Activated T-cell treated with anti-CD3 and anti-CD28 coated beads, Interleukin-2, amount 50 U/mL, for 48 hours (primary cell): ENCODE measurements at regions not wholly inside any gene's neighbourhood (a gene's known extent, or its start where the extent isn't known, plus 50 kb on each side); places are given as distances from the start of the nearest gene placed in this dataset.

Source experiments
- DNase-seq, 2 experiments: peaks; one replicate each; pipeline ENCODE4 v3.0.0-alpha.2; 2020

DNA sequence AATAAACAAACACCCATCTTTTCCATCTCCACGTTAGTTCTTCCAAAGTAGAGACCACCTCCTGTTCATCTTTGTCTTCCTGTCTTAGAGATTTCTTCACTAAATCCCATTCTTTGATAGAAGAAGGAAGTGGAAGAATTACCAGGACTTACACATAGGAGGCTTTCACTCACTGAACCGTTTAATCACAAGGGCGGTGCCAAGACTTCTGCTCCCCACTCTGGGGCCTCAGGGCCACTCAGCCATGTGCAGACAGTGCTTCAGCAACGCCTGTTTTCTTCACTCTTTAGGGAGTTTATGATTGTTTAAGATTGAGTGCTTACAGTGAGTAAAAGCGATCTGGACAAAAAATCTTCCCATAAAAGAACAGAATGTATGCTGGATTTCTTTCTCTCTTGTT lies 63.9 kb upstream of the SORCS3 start:
- no peak for DNase-seq

DNA sequence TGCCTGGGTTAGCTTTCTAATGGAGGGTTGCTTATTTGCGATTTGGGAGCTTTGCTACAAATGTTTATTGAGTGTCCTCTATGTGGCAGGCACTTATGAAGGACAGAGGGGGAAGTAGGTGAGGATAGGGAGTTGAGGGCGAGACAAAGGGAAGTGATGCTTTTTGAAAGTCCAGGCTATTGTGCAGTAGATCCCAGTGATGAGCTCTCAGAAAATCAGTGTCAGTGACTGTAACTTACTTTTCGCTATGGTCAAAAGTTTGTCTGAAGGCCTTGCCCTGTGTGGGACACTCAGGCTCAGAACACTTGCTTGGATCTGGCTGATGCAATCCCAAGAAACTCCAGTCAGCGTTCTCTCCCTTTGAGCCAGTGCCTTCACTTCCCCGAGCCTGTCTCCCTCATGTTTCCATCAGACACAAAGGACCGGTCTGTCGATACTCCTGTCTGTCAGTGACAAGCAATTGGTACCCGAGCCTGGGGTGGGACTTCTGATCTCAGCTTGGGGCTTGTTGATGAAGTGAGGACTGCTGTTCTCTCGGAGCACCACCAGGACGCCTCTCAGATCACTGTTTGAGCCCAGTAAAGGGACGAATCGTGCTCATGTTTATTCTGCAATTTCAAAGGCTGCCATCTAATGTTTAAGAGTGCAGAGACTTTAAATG lies 63.1 kb upstream of the SORCS3 start:
- no peak for DNase-seq

DNA sequence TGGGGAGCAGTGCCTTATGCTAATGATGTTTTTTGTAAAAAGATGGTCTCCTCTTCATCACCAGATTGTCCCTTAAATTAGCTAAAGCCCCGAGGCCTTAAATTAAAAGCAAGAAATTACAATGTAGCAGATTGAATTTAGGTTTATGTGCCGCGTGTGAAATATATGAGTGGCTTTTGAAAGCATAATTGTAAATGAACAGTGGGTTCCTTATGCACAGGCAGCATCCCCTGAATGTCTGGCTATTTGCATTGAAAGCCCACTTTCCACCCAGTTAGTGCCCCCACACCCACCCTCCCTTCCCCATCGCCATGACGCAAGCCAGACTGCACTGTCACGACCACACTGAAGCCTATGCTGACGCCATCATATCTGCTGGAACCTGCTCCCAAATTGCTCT lies 62.4 kb upstream of the SORCS3 start:
- DNase-seq, result no peak

DNA sequence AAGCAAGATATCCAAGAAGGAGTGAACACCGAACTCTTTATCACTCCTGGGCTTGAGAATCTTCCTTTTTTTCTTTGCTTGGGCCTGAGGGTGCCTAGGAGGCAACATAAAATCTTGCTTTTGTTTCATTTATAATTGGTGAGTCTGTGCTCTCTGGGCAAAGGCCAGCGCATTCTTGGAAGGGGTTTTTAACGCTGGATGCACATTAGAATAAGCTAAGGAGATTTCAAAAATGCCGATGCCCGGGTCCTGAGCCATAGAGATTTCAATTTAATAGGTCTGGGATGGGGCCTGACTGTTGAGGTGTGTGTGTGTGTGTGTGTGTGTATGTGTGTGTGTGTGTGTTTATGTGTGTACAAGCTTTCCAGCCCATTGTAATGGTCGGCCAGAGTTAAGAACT lies 62.0 kb upstream of the SORCS3 start:
- no peak for DNase-seq

DNA sequence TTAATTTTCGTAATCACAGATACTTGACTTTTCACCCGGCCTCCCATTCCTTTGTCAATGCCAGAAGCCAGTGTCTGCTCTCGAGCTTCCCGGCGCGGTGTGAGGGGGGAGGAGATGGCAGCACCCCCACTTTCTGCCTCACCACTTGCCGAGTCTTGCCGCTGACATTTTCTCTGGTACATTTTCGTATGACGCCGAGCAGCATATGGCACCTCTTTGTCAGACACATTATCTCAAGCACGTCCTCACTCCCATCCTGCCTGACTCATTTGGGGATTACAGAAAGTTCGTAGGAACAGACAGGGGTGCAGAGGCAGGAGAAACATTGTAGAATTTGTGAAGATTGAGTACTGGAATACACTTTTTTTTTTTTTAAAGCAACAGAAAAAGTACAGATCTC lies 60.8 kb upstream of the SORCS3 start:
- no peak for DNase-seq

DNA sequence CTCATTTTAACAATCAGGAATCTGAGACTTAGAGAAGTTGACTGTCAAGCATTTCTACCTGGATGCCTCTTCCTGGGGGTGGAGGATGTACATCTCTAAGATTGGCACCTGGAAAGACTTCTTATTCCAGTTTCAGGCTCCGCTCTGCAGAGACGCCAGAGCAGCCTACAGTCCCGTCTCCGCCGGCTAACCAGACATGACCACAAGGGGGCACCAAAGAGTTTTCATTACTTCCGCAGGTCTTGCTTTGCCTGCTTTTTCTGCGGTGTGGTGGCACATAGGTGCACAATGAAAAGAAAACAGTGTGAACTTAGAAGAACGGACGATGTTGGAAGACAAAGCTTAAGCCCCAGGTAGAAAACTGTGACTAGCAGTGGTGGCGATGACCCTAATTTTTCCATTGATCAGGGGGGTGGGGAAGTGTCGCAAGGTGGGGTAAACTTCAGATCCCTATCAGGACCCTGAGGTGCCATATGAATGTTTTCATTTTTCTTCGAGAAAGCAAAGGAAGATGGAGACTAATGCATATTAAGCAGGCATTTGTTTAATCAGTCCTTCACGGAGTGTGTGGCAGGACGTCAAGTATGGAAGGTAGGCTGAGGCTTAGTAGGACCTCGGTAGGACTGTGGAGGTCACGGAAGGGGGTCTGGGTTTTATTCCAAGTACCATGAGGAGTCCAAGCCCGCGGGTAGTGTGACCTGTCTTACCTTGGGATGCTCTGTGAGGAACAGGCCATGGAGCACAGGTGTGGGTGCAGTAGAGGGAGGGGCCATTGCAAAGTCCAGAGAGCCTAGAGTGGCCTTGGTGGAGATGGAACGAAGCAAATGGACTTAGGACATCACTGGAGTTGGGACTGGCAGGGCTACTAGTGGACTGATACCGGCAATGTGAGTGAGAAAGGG lies 60.1 kb upstream of the SORCS3 start:
- DNase-seq, result peak; percentile 76 to 79

DNA sequence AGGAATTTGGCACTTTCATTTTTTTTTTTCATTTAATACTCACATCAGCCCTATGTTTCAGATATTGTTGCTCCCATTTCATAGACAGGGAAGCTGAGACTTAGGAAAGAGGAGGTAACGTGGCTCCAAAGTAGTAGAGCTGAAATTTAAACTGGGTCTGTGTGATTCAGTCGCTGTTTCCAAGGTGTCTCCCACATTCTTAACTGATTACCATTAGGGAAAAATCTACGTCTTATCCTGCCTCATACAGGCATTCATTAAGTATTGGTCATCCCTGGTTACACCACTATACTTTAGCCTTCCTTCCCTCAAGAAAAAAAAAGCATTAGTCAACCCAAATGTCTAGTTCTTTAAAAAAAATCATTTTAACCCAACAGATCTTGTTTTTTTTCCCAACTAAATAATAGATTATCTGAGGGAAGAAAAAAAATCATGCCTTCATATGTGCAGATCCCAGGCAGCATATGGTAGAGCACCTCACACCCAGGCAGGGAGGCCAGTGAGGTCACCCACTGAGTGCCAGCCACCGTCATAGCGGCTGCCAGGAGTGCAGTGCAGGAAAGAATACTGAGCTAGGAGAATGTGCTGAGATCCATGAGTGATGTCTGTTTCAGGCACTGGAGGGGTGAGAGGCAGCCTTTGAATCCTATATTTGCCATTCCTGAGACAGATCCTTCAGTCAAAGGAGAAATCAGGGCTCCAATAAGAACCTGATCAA lies 59.0 kb upstream of the SORCS3 start:
- no peak for DNase-seq

DNA sequence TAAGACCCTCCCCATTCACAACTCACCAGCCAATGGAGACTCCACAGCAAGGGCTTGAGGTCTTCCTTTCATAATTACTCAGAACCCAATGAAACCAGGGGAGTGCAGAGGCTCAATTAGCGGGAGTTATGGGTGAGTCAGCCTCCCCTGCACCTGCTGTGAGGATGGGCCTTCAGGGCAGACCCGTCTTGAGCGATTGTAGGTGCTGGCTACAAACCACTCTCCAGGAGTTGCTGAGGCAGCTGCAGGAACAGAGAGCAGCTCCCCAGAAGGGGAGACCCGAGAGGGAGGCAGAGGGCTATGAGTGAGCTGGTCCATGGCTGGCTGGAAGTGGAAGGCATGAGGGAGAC lies 58.5 kb upstream of the SORCS3 start:
- no peak for DNase-seq

DNA sequence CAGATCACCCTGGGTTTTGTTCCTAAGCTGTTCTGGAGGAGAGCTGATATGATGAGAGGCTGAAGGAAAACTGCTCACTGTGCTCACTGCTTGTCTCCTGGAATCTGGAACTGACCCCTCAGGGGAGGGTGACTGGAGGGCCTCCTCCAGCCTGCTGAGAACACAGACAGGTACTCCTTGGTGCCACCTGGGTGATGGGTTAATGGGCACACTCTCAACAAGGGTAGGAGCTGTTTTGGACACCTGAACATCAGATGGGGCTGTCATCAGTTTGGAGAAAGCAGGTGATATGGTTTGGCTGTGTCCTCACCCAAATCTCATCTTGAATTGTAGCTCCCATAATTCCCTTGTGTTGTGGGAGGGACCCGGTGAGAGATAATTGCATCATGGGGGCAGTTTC lies 58.1 kb upstream of the SORCS3 start:
- DNase-seq, result no peak

DNA sequence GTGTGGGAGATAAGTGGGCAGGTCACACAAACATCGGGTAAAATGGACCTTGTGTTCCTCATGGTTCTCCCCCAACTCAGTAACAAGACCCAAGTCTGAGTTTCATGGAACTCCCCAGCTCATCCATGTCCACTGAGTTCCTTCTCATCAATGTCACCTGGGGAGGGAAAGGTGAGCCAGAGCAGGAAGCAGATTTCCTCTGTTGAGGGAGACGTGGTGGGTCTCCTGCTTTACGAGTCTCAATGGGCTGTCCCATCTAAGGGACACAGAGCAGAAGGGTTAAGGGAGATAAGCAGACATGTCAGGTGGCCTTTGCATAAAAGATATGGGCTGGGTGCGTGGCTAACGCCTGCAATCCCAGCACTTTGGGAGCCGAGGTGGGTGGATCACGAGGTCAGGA lies 56.5 kb upstream of the SORCS3 start:
- DNase-seq, result no peak

DNA sequence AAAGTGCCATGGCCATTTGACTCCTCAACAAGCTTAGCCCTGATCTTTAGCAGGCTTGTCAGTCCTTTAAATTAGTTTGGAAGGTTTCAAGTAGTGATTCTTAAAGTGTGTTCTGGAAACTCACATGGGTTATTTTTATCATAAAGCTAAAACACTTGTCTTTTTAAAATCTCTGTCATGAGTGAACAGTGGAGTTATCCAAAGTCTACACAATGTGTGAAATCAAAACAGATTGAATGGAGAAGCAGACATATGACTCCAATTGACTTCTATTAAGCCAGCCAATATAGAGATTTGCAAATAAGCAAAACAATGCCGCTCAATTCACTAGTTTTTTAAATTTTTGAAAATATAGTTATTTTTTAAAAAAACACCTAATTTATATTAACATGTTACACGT lies 53.3 kb upstream of the SORCS3 start:
- no peak for DNase-seq

DNA sequence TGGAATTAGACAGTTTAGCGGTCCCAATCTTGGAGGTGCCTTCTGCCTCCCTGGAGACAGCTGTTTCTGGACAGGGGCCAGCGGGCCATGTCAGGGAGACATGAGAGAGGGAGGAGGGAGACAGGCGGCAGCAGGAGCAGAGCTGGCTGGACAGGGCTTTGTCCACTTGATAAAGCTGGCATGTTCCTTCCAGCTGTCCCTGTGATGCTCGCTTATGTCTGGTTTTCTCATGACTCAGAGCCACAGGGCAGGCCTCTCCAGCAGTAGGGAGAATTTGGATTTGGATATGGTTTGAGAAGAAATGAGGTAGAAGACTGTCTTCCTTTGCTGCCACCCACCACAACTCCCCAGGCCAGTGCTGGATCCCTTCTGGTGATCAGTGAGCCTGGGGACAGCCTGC lies 51.7 kb upstream of the SORCS3 start:
- no peak for DNase-seq

DNA sequence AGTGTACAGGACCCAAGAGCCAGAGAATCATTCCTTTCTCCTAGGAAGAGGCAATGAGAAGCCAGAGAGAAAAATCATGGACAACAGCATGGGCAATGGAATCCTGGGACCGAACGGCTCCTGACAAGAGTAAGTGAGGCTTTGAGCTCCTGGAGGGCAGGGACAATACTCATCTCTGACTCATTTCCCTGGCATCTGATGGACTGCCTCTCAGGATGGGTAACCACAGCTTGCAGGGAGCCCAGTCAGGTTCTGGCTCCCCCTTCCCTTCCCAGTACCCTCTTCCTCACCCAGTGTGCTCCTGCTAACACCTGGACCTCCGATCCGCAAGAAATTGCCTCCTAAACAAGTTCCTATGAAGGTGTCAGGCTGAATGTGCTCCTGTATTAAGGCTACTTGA lies 51.2 kb upstream of the SORCS3 start:
- DNase-seq, result no peak
